ENCODE measurements at regions not wholly inside any gene's neighbourhood (a gene's known extent, or its start where the extent isn't known, plus 50 kb on each side); places are given as distances from the start of the nearest gene placed in this dataset.

DNA sequence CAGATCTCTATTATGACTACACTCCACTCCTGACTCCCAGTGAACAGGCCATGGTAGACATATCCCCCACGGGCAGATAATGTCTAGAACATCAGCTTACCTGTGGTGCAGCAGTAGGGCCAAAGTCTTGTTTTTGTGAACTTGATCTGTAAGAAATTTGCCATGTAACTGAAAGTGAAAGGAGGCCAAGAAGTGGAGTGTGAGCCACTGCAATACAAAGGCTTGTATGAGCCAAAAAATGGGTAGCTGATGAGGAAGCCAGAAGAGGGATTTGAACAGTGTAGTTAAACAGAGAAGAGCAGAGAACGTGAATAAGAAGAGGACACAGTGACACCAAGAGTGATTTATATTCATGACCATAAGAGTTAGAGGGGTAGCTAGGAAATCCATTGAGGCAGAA is 361.7 kb downstream of the DMRT2 start:
- DNase-seq (ENCODE audit: low spot score in 2 of 2), result no peak
- TF ChIP-seq EP300 (IDR thresholded peaks at IDR 0.05), result no peak
- no peak for TF ChIP-seq POLR2A (IDR thresholded peaks at IDR 0.05)
- TF ChIP-seq, protein P1, sequence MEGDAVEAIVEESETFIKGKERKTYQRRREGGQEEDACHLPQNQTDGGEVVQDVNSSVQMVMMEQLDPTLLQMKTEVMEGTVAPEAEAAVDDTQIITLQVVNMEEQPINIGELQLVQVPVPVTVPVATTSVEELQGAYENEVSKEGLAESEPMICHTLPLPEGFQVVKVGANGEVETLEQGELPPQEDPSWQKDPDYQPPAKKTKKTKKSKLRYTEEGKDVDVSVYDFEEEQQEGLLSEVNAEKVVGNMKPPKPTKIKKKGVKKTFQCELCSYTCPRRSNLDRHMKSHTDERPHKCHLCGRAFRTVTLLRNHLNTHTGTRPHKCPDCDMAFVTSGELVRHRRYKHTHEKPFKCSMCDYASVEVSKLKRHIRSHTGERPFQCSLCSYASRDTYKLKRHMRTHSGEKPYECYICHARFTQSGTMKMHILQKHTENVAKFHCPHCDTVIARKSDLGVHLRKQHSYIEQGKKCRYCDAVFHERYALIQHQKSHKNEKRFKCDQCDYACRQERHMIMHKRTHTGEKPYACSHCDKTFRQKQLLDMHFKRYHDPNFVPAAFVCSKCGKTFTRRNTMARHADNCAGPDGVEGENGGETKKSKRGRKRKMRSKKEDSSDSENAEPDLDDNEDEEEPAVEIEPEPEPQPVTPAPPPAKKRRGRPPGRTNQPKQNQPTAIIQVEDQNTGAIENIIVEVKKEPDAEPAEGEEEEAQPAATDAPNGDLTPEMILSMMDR (IDR thresholded peaks at IDR 0.05), result no peak
- TF ChIP-seq POLR2AphosphoS5 (IDR thresholded peaks at IDR 0.05), result no peak
- H3K4me3 ChIP-seq, result no peak overlapping the region
- no peaks in the 10 kb centered on the region for H3K36me3 ChIP-seq
- H3K27ac ChIP-seq, result no peak overlapping the region
- H3K4me1 ChIP-seq, result no peaks in the 10 kb centered on the region
- H3K9me3 ChIP-seq, result no peaks in the 10 kb centered on the region
- WGBS, result 67% methylated on average over 2 of the region's 2 CpGs
- H3K27me3 ChIP-seq, result no peaks in the 10 kb centered on the region

DNA sequence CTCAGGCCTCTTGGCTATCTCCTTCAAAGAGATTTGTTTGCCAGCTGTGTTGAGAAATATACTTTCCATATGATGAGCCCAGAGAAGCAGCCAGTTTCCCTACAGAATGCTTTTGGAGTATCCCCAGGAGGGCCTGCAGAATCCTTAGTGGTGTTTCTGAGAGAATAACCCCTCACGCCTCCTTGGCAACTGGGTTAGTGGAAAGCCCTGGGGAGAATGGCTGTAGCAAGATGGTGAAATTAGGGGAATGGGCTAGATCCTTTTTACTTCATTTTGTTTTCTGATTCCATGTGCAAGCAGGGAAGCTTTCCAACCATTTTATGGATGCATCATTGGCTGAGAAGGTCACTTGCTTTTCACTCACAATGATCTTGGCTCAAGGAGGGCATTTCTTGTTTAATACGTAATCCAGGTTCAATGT is 364.6 kb downstream of the DMRT2 start:
- no peaks in the 10 kb centered on the region for H3K4me1 ChIP-seq
- no peak for DNase-seq (ENCODE audit: low spot score in 2 of 2)
- H3K36me3 ChIP-seq, result no peaks in the 10 kb centered on the region
- no peaks in the 10 kb centered on the region for H3K27me3 ChIP-seq
- no peak overlapping the region for H3K27ac ChIP-seq
- no peak overlapping the region for H3K4me3 ChIP-seq
- 67% methylated on average over 2 of the region's 2 CpGs for WGBS
- H3K9me3 ChIP-seq, result no peaks in the 10 kb centered on the region
- TF ChIP-seq, protein P1 (IDR thresholded peaks at IDR 0.05), result no peak
- TF ChIP-seq EP300 (IDR thresholded peaks at IDR 0.05) (no peak), POLR2A (IDR thresholded peaks at IDR 0.05) (no peak), POLR2AphosphoS5 (IDR thresholded peaks at IDR 0.05) (no peak)

DNA sequence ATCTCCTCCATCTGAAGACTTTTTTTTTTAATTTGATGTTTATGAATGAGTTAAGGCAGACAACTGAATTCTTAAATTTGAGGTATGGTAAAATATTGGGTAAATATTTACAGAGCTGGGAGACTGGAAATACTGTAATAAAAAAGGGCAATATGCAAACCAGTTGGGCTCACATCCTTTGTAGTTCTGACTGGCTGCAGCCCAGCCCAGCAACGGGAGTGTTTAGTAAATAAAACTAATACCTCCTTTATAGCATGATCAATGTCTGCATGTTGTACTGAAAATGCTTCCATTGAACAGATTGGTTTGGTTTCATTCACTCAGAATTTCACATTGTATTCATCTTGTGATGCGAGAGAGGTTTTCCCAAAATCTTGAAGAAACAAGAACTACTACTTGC is 365.0 kb downstream of the DMRT2 start:
- H3K27ac ChIP-seq, result no peak overlapping the region
- no peak for DNase-seq (ENCODE audit: low spot score in 2 of 2)
- 53% methylated on average over 2 of the region's 2 CpGs for WGBS
- H3K4me1 ChIP-seq, result no peaks in the 10 kb centered on the region
- no peaks in the 10 kb centered on the region for H3K27me3 ChIP-seq
- no peaks in the 10 kb centered on the region for H3K36me3 ChIP-seq
- no peak for TF ChIP-seq POLR2AphosphoS5 (IDR thresholded peaks at IDR 0.05)
- no peak for TF ChIP-seq POLR2A (IDR thresholded peaks at IDR 0.05)
- TF ChIP-seq EP300 (IDR thresholded peaks at IDR 0.05), result no peak
- TF ChIP-seq, protein P1 (IDR thresholded peaks at IDR 0.05), result no peak
- no peaks in the 10 kb centered on the region for H3K9me3 ChIP-seq
- H3K4me3 ChIP-seq, result no peak overlapping the region

DNA sequence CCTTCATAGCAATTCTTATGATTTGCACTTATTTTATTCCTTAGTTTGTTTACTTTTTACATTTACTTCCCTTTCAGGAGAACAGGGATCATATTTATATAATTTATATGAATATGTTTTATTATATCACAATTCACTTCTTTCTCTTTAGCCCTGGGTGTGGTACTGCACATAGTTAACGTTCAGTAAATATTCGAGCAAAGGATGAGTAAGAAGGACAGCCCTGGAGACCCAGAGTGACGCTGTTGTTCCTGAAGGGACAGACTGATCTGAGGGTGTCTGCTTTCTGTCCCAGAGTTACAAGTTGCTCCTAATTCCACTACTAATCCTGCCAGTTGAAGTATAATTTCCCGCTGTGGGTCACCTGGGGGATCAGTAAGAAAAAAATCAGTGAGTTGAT is 366.1 kb downstream of the DMRT2 start:
- WGBS, result 45% methylated on average over 4 of the region's 4 CpGs
- Histone ChIP-seq H3K4me1 (no peaks in the 10 kb centered on the region), H3K4me3 (no peak overlapping the region)

DNA sequence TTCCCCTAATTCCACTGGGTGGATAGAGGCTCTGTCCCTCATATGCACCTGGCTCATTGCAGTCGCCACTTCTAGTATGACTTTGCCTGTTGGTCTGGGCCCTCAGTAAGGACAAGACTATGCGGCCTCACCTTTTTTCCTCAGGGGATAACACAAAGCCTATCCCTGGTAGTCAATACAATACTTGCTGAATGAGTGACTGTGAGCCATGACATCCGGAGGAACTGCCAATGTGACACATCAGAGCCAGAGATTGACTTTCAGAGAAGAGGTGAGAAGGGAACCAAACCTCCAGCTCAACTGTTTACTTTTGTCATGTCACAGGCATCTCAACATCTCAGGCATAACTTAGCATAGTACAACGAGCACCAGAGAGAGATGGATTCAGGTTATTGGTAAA is 371.3 kb downstream of the DMRT2 start:
- TF ChIP-seq EP300 (IDR thresholded peaks at IDR 0.05) (no peak), POLR2AphosphoS5 (IDR thresholded peaks at IDR 0.05) (no peak)
- TF ChIP-seq, protein P1 (IDR thresholded peaks at IDR 0.05), result no peak
- Histone ChIP-seq H3K4me3 (no peak overlapping the region), H3K27ac (no peak overlapping the region), H3K27me3 (no peaks in the 10 kb centered on the region), H3K4me1 (no peaks in the 10 kb centered on the region), H3K36me3 (no peaks in the 10 kb centered on the region), H3K9me3 (no peaks in the 10 kb centered on the region)
- no peak for DNase-seq (ENCODE audit: low spot score in 2 of 2)
- WGBS, result 92% methylated on average over 4 of the region's 4 CpGs

More for the DNA sequence above, 366.1 kb downstream of the DMRT2 start:
- no peaks in the 10 kb centered on the region for H3K36me3 ChIP-seq
- TF ChIP-seq POLR2A (IDR thresholded peaks at IDR 0.05), result no peak
- TF ChIP-seq EP300 (IDR thresholded peaks at IDR 0.05), result no peak
- no peak for TF ChIP-seq POLR2AphosphoS5 (IDR thresholded peaks at IDR 0.05)
- TF ChIP-seq, protein P1 (IDR thresholded peaks at IDR 0.05), result no peak
- H3K9me3 ChIP-seq, result no peaks in the 10 kb centered on the region
- no peak overlapping the region for H3K27ac ChIP-seq
- H3K27me3 ChIP-seq, result no peaks in the 10 kb centered on the region
- DNase-seq (ENCODE audit: low spot score in 2 of 2), result no peak

Measured in suprapubic skin (tissue), 4 donors.